Loucy (cell line): ENCODE measurements at regions not wholly inside any gene's neighbourhood (a gene's known extent, or its start where the extent isn't known, plus 50 kb on each side); places are given as distances from the start of the nearest gene placed in this dataset.

ENCODE experiments used
- CTCF ChIP-seq: fragments of 200-600 bp; sonication (generic); conservative IDR thresholded peaks from 2 replicates; pipeline ENCODE4 v1.5.1; 2014; ENCODE audit warnings: mild to moderate bottlenecking, antibody characterized with exemption, low read length
- EZH2phosphoT487 ChIP-seq: fragments of 200-600 bp; IDR thresholded peaks from 2 replicates; pipeline ENCODE4 v1.6.1; 2018; ENCODE audit warnings: antibody characterized with exemption, mild to moderate bottlenecking, moderate library complexity, borderline replicate concordance

- TF ChIP-seq CTCF (no peak), EZH2phosphoT487 (no peak)
Observed at GRCh38 chr11:116100016-116100415, 595.8 kb upstream of the CADM1 start.
